Pancreas (tissue), 10 donors: ENCODE measurements at regions not wholly inside any gene's neighbourhood (a gene's known extent, or its start where the extent isn't known, plus 50 kb on each side); places are given as distances from the start of the nearest gene placed in this dataset.
"Not testable (repeated sequence)": the region's sequence is repeated elsewhere in the genome, so short reads cannot be mapped to it uniquely, and the experiment has no call there.

Source experiments
- ATAC-seq, 4 donors: fragments of 200-7000 bp; cut with Tn5 transposase; one replicate each; pipeline versions ENCODE4 v1.8.0 to v1.9.1; 2020; ENCODE audit warnings: mild to moderate bottlenecking in 4 of 4, moderate library complexity in 4 of 4
- DNase-seq, 6 donors: peaks; one replicate each; pipeline ENCODE4 v3.0.0-alpha.2; 2020
- FAIRE-seq: peaks from 2 replicates; lab custom pipeline; 2012; peaks lifted over from hg19 to GRCh38; lab: Jason Lieb, UNC
- H3K27ac ChIP-seq, 4 donors: fragments of 200-600 bp; sonication (generic); 1 replicate in 3 of 4; 2 replicates in 1 of 4; pipeline versions ENCODE4 v1.5.0 to v1.8.0; 2020
- H3K27me3 ChIP-seq, 4 donors: fragments of 200-600 bp; one replicate each; pipeline ENCODE4 v1.8.0; 2021
- H3K36me3 ChIP-seq, 3 donors: fragments of 200-600 bp; sonication (generic) in 1 of 3; one replicate each; pipeline versions ENCODE4 v1.5.0 to v1.8.0; 2020 to 2021
- H3K4me1 ChIP-seq, 3 donors: fragments of 200-600 bp; one replicate each; pipeline ENCODE4 v1.8.0; 2021
- H3K4me3 ChIP-seq, 4 donors: fragments of 200-600 bp; sonication (generic) in 2 of 4; one replicate each; pipeline versions ENCODE4 v1.5.0 to v1.8.0; 2020 to 2021
- H3K9me3 ChIP-seq, 4 donors: fragments of 200-600 bp; one replicate each; pipeline ENCODE4 v1.8.0; 2021
- CTCF ChIP-seq, 4 donors: fragments of 200-600 bp; sonication (generic) in 3 of 4; IDR thresholded peaks; one replicate each; pipeline versions ENCODE4 v1.5.0 to v1.8.0; 2021; ENCODE audit warnings: antibody characterized with exemption in 4 of 4
- WGBS, 2 donors: extraction: QIAGEN DNeasy Blood & Tissue Kit; methylation state at CpG; one replicate each; pipeline ENCODE4 v1.1.7; 2013; 5-methylcytosine and 5-hydroxymethylcytosine counted together
- intact Hi-C, 3 donors: fragments of 100-400 bp; cut with DNase I; formaldehyde crosslinking; loops; one replicate each; pipeline versions ENCODE4 v1.11.1 to v1.14.2; 2022
- donor health status: healthy with polysubstance abuse.
- donor health status: DM: no; HTN: no; CAD: no; lungs with moderate emphysema.
- donor health status: DM: no; HTN: no; CAD: no.
- donor health status: control.
- donor health status: control.
- donor health status: Bipolar disorder and iron deficiency.
- donor health status: DM: yes; HTN: yes; CAD: no.
- donor health status: DM: no; HTN: no; CAD: no.
- donor health status: DM: no; HTN: no; CAD: no.
- donor health status: DM: yes; HTN: yes; CAD: no.

- H3K27me3 ChIP-seq, result no peaks in the 10 kb centered on the region
- FAIRE-seq (no peak), DNase-seq (no peak), ATAC-seq (no peak)
- 72 to 91% methylated on average over 2 of the region's 2 CpGs for WGBS, 2 donors
- no peaks in the 10 kb centered on the region for H3K36me3 ChIP-seq
- H3K4me3 ChIP-seq, result no peak overlapping the region
- no peaks in the 10 kb centered on the region for H3K9me3 ChIP-seq
- peaks cover 0 to 4% (median 0%) of the 10 kb centered on the region in 3 donors for H3K4me1 ChIP-seq
- no peak overlapping the region for H3K27ac ChIP-seq
- TF ChIP-seq CTCF (IDR thresholded peaks at IDR 0.05), result no peak
- intact Hi-C loops, result no loop called here
These were observed 694.9 kb downstream of the NTRK3 start for GRCh38 chr15:87561641-87562040.

- no peaks in the 10 kb centered on the region for H3K36me3 ChIP-seq
- H3K4me1 ChIP-seq, result peaks cover 0 to 4% (median 0%) of the 10 kb centered on the region in 3 donors
- intact Hi-C loops, result no loop called here
- no peak overlapping the region for H3K4me3 ChIP-seq
- no peaks in the 10 kb centered on the region for H3K9me3 ChIP-seq
- no peak for DNase-seq
- peaks cover 0 to 4% (median 1%) of the 10 kb centered on the region in 4 donors for H3K27me3 ChIP-seq
- ATAC-seq, result no peak
- FAIRE-seq, result no peak
- H3K27ac ChIP-seq, result no peak overlapping the region
- no peak for TF ChIP-seq CTCF (IDR thresholded peaks at IDR 0.05)
- 10 to 20% methylated on average over 1 of the region's 1 CpG for WGBS, 2 donors
These were observed 698.7 kb downstream of the NTRK3 start for GRCh38 chr15:87557881-87558280.

- FAIRE-seq (no peak), DNase-seq (no peak), ATAC-seq (no peak)
- Histone ChIP-seq H3K4me3 (no peak overlapping the region), H3K9me3 (no peaks in the 10 kb centered on the region), H3K27ac (no peak overlapping the region), H3K27me3 (peaks cover 0 to 4% (median 1%) of the 10 kb centered on the region in 4 donors), H3K36me3 (no peaks in the 10 kb centered on the region), H3K4me1 (peaks cover 0 to 4% (median 0%) of the 10 kb centered on the region in 3 donors)
- TF ChIP-seq CTCF (IDR thresholded peaks at IDR 0.05), result no peak
- intact Hi-C loops, result no loop called here
These were observed 699.7 kb downstream of the NTRK3 start for GRCh38 chr15:87556886-87557285.

GRCh38 chr15:87549860-87550259 is 706.7 kb downstream of the NTRK3 start:
- H3K4me3 ChIP-seq, result no peak overlapping the region
- TF ChIP-seq CTCF (IDR thresholded peaks at IDR 0.05), result no peak
- WGBS, 2 donors, result 63 to 71% methylated on average over 6 of the region's 6 CpGs
- no peak overlapping the region for H3K27ac ChIP-seq
- DNase-seq (no peak), FAIRE-seq (no peak), ATAC-seq (no peak)
- H3K36me3 ChIP-seq, result no peaks in the 10 kb centered on the region
- intact Hi-C loops, result no loop called here
- H3K9me3 ChIP-seq, result no peaks in the 10 kb centered on the region
- H3K27me3 ChIP-seq, result peaks cover 0 to 3% (median 1%) of the 10 kb centered on the region in 4 donors
- H3K4me1 ChIP-seq, result no peaks in the 10 kb centered on the region

GRCh38 chr15:87549296-87549695 is 707.2 kb downstream of the NTRK3 start:
- H3K36me3 ChIP-seq, result no peaks in the 10 kb centered on the region
- no peak overlapping the region for H3K4me3 ChIP-seq
- no peak for DNase-seq
- TF ChIP-seq CTCF (IDR thresholded peaks at IDR 0.05), result no peak
- FAIRE-seq, result no peak
- H3K4me1 ChIP-seq, result no peaks in the 10 kb centered on the region
- no peak overlapping the region for H3K27ac ChIP-seq
- no peaks in the 10 kb centered on the region for H3K9me3 ChIP-seq
- intact Hi-C loops, result no loop called here
- ATAC-seq, result no peak
- H3K27me3 ChIP-seq, result peaks cover 0 to 3% (median 0%) of the 10 kb centered on the region in 4 donors

GRCh38 chr15:87548590-87548989 is 707.9 kb downstream of the NTRK3 start:
- H3K27me3 ChIP-seq, FAIRE-seq, H3K27ac ChIP-seq, H3K36me3 ChIP-seq, ATAC-seq, H3K4me1 ChIP-seq, H3K9me3 ChIP-seq, DNase-seq, H3K4me3 ChIP-seq, intact Hi-C loops: not testable (repeated sequence)
- 68 to 74% methylated on average over 14 of the region's 14 CpGs for WGBS, 2 donors
